GM12891 (cell line): ENCODE measurements at regions not wholly inside any gene's neighbourhood (a gene's known extent, or its start where the extent isn't known, plus 50 kb on each side); places are given as distances from the start of the nearest gene placed in this dataset.

Experiments
- DNase-seq: peaks from one replicate; pipeline ENCODE4 v3.0.0; 2011; ENCODE audit warnings: low spot score; ENCODE audit not compliant: insufficient read length
- FAIRE-seq: peaks from 2 replicates; lab custom pipeline; 2011; peaks lifted over from hg19 to GRCh38; lab: Jason Lieb, UNC
- PAX5 ChIP-seq: IDR thresholded peaks from 2 replicates; pipeline ENCODE4 v1.6.1; 2011; ENCODE audit warnings: low read length, moderate library complexity, mild to moderate bottlenecking; ENCODE audit not compliant: insufficient read depth, severe bottlenecking
- POLR2A ChIP-seq: IDR thresholded peaks from 2 replicates; pipeline ENCODE4 v1.6.1; 2011; ENCODE audit warnings: low read depth, low read length, control low read depth
- POLR2AphosphoS5 ChIP-seq: IDR thresholded peaks from 2 replicates; pipeline ENCODE4 v1.6.1; 2011; ENCODE audit warnings: low read depth, low read length, control low read depth
- POU2F2 ChIP-seq: IDR thresholded peaks from 2 replicates; pipeline ENCODE4 v1.6.1; 2011; ENCODE audit warnings: low read depth, mild to moderate bottlenecking, control low read depth, low read length, moderate library complexity
- SPI1 ChIP-seq: IDR thresholded peaks from 2 replicates; pipeline ENCODE4 v1.6.1; 2011; ENCODE audit warnings: low read depth, low read length, control low read depth
- TAF1 ChIP-seq: IDR thresholded peaks from 2 replicates; pipeline ENCODE4 v1.6.1; 2011; ENCODE audit warnings: low read depth, low read length, control low read depth

- DNase-seq: no peak
- TF ChIP-seq TAF1: no peak
- no peak for TF ChIP-seq SPI1
- no peak for TF ChIP-seq PAX5
- no peak for TF ChIP-seq POLR2A
- TF ChIP-seq POU2F2: no peak
- TF ChIP-seq POLR2AphosphoS5: no peak
- no peak for FAIRE-seq
These were observed 181.2 kb upstream of the AGR3 start for GRCh38 chr7:17063045-17063383.

DNA sequence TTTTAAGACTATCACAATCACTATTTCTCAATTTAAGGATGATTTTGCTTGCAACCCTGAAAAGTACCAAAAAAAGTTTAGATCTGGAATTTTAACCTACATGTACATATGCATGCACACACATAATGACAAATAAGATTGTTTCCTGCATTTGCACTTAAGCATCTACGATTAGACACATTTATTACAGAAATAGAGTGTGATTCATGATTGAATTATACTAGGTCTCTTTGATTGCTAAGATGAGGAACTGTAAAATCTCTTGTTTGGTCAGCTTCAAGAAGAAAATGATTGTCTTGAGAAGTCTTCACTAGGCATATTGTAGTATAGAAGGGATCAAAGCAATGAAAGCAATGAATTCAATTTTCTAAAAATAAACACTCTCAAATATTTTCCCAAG, 185.9 kb upstream of the AGR3 start:
- TF ChIP-seq PAX5: no peak
- no peak for TF ChIP-seq POLR2AphosphoS5
- no peak for TF ChIP-seq TAF1
- no peak for TF ChIP-seq SPI1
- no peak for TF ChIP-seq POLR2A
- no peak for TF ChIP-seq POU2F2
- DNase-seq (no peak), FAIRE-seq (no peak)

DNA sequence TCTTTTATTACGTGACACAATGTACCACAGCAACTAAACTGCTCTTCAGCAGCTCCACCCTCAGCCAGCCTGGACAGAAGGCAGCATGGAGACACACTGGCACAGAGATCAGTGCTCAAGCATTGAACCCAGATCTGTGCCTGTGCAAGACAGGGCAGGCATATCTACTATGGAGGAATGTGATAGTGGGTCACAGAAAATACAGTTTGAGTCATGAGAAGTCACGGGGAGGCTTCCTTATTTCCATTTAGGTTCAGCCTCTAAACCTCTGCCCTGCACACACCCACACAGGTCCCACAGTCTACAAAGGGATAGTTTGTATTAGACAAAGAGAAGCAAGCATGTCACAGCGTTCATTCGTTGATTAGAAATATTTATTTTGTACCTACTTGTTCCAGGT, 187.4 kb upstream of the AGR3 start:
- no peak for DNase-seq
- FAIRE-seq: peak; percentile 78
- TF ChIP-seq POU2F2: no peak
- TF ChIP-seq POLR2AphosphoS5: no peak
- no peak for TF ChIP-seq PAX5
- peak; percentile 29; the same call in 1 of the 2 replicates for TF ChIP-seq SPI1

- FAIRE-seq: no peak
- no peak for TF ChIP-seq POLR2AphosphoS5
- TF ChIP-seq TAF1: no peak
- TF ChIP-seq POLR2A: no peak
- peak; percentile 58 for TF ChIP-seq SPI1
- no peak for DNase-seq
These were observed 188.5 kb upstream of the AGR3 start for GRCh38 chr7:17070231-17070708.

- DNase-seq: no peak
- FAIRE-seq: peak; percentile 45
- TF ChIP-seq SPI1 (peak; percentile 58; the same call in 1 of the 2 replicates), POU2F2 (no peak)
These were observed 190.1 kb upstream of the AGR3 start for GRCh38 chr7:17071866-17072265.

GRCh38 chr7:17075601-17076255, 193.9 kb upstream of the AGR3 start:
- no peak for DNase-seq
- TF ChIP-seq PAX5 (no peak), POU2F2 (no peak), POLR2AphosphoS5 (no peak)
- FAIRE-seq: no peak

DNA sequence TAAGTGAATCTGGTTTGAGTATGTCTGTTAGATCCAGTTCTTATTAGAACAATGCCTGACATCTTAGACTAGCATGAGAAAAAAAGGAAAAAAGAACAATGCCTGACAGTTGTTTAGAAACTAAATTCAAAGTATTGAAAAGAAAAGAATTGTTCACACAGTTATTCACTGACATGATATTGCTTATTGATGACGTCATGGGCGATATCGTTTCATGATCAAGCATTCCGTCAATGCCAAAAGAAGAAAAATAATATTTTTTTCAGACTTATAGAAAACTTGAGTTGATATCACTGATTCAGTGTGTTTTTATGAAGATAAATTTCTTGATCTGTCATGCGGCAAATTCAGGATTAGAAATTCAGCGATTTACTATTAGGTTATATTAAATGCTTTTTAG, 196.5 kb upstream of the AGR3 start:
- TF ChIP-seq SPI1: no peak
- no peak for TF ChIP-seq POLR2A
- no peak for TF ChIP-seq POLR2AphosphoS5
- TF ChIP-seq PAX5: no peak
- no peak for TF ChIP-seq POU2F2
- no peak for TF ChIP-seq TAF1
- DNase-seq (no peak), FAIRE-seq (no peak)

GRCh38 chr7:17083392-17084165, 201.8 kb upstream of the AGR3 start:
- TF ChIP-seq POLR2AphosphoS5 (no peak), POU2F2 (no peak), TAF1 (no peak)
- FAIRE-seq (no peak), DNase-seq (no peak)

DNA sequence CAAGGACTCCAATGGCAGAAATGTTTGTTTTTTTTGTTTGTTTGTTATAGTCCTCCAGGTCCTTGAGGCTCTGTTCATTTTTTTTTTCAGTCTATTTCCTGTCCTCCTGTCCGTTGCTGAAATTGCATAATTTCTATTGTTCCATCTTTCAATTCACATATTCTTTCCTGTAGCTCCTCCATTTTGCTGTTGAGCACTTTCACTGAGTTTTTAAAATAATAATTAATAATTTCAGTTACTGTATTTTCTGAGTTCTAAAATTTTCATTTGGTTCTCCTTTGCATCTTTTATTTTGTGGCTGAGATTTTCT, 202.3 kb upstream of the AGR3 start:
- DNase-seq (no peak), FAIRE-seq (no peak)
- 0 out of 2 replicates have a peak, but pooled peaks have one; percentile 11 for TF ChIP-seq SPI1
- TF ChIP-seq POLR2AphosphoS5: no peak

GRCh38 chr7:17085186-17085585, 203.4 kb upstream of the AGR3 start:
- TF ChIP-seq TAF1 (no peak), POLR2AphosphoS5 (no peak), POLR2A (no peak), PAX5 (no peak), SPI1 (no peak), POU2F2 (no peak)
- DNase-seq (no peak), FAIRE-seq (no peak)

DNA sequence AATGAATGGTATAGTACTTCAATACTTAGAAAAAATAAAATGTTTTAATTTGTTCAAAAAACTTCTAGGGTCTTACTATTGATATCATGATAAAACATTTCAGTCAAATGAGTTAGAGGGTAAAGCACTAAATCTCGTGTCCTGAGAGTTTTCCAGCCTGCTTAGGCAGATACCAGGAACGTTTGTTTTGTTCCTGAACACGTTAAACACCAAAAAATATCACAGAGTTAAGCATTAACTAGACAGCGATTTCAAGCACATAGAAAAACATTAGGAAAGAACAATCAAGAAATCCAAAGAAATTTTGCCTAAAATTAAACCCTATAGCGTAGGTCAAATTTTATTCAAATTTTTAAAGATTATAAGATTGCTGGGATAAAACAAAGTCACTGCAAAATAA, 204.6 kb upstream of the AGR3 start:
- TF ChIP-seq SPI1 (no peak), POLR2AphosphoS5 (no peak), PAX5 (no peak), POU2F2 (no peak), POLR2A (no peak), TAF1 (no peak)
- no peak for FAIRE-seq
- no peak for DNase-seq
